ENCODE measurements at regions not wholly inside any gene's neighbourhood (a gene's known extent, or its start where the extent isn't known, plus 50 kb on each side); places are given as distances from the start of the nearest gene placed in this dataset.

DNA sequence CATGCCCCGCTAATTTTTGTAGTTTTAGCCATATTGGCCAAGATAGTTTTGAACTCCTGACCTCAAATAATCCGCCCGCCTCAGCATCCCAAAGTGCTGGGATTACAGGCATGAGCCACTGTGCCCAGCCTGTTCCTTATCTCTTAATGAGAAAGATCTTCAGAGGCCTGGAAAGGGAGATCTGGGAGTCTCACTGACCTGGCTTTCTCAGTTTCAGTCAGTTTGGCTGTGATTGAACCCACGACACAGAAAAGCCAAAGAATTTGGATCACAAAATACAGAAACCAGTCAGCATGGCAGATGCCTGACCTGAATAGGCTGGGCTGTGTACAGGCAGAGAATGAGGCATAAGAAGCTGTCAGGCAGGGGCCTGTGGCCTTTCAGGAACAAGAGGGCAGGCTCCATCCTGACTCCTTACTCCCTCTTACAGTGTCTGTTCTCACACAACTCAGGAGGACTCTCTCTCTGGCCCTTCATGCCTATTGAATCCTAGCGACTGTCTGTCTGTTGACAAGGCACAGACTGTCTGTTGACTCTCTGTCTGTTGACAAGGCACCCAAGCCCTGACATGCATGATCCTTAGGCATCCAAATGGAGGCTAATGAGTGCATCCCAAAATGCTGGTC, 366.5 kb upstream of the CCDC196 start:
- no peak overlapping the region for H3K56ac ChIP-seq (ENCODE audit: extremely low read depth, insufficient read depth, low read length)
- H3K4ac ChIP-seq (ENCODE audit: low read depth, low read length) = no peak overlapping the region
- H3K27ac ChIP-seq (ENCODE audit: insufficient read depth, low read length) = no peak overlapping the region
- no peak overlapping the region for H3K18ac ChIP-seq (ENCODE audit: low read depth, low read length)
- BruUV-seq (replicated peaks) = no TSS peak
- H3K36me3 ChIP-seq (ENCODE audit: control insufficient read depth, insufficient read depth, low read length) = no peaks in the 10 kb centered on the region
- no peaks in the 10 kb centered on the region for H3K9me1 ChIP-seq (ENCODE audit: insufficient read depth, low read length)
- ATAC-seq (ENCODE audit: low read depth) = no peak
- H4K20me1 ChIP-seq (ENCODE audit: insufficient read depth, low read length) = no peaks in the 10 kb centered on the region
- H2AK5ac ChIP-seq (ENCODE audit: low read depth, low read length) = no peak overlapping the region
- DNase-seq = no peak
- no peak overlapping the region for H2BK5ac ChIP-seq (ENCODE audit: low read depth, low read length, poor library complexity, severe bottlenecking)
- H2BK120ac ChIP-seq (ENCODE audit: low read depth, low read length) = no peak overlapping the region
- dilution Hi-C loops (cut with HindIII; ENCODE audit: low sequenced_read_pairs, unreplicated experiment) = no loop called here
- H2AK9ac ChIP-seq (replicated peaks; ENCODE audit: low read depth, low read length, poor library complexity) = no peak overlapping the region
- H3K23ac ChIP-seq (ENCODE audit: low read depth, low read length) = no peak overlapping the region
- ChIA-PET POLR2A (ENCODE audit: unreplicated experiment) (no interaction called here), CTCF (no interaction called here)
- H3K9ac ChIP-seq (ENCODE audit: low read depth, low read length) = no peak overlapping the region
- no peak overlapping the region for H2AFZ ChIP-seq (replicated peaks; ENCODE audit: low read length, poor library complexity)
- no peak overlapping the region for H3K4me2 ChIP-seq (ENCODE audit: low read depth, low read length)
- 71% methylated on average over 4 of the region's 5 CpGs; no CpG with 5 or more reads in 1 of the 2 experiments for WGBS, 2 experiments (ENCODE audit: extremely low coverage in 2 of 2, insufficient read length in 1 of 2)
- intact Hi-C loops (cut with micrococcal nuclease) = no loop called here
- H3K27me3 ChIP-seq (ENCODE audit: control insufficient read depth, insufficient read depth, low read length) = no peaks in the 10 kb centered on the region
- no peak overlapping the region for H4K8ac ChIP-seq (ENCODE audit: low read depth in 2 of 2, low read length in 2 of 2)
- in situ Hi-C loops (cut with MboI; ENCODE audit: low sequenced_read_pairs) = no loop called here
- H3K4me3 ChIP-seq (ENCODE audit: insufficient read depth, low read depth, low read length) = no peak overlapping the region
- no peak overlapping the region for H2BK20ac ChIP-seq (ENCODE audit: low read depth, low read length)
- no peak overlapping the region for H4K91ac ChIP-seq (ENCODE audit: insufficient read depth, low read depth, low read length)
- TF ChIP-seq CEBPB (IDR thresholded peaks at IDR 0.05; ENCODE audit: low read depth, low read length) (no peak), MAFK (IDR thresholded peaks at IDR 0.05; ENCODE audit: low read depth, low read length) (no peak), RFX5 (IDR thresholded peaks at IDR 0.05; ENCODE audit: low read depth, low read length) (no peak), NFE2L2 (IDR thresholded peaks at IDR 0.05; ENCODE audit: low read depth, low read length) (no peak), FOS (IDR thresholded peaks at IDR 0.05; ENCODE audit: low read depth, low read length) (no peak), CHD1 (IDR thresholded peaks at IDR 0.05; ENCODE audit: low read depth, low read length) (no peak), MXI1 (IDR thresholded peaks at IDR 0.05; ENCODE audit: borderline replicate concordance, low read depth, low read length) (no peak), POLR2A (IDR thresholded peaks at IDR 0.05; ENCODE audit: low read depth, low read length) (no peak), BHLHE40 (IDR thresholded peaks at IDR 0.05; ENCODE audit: low read depth, low read length) (no peak)
- TF ChIP-seq, protein P1, sequence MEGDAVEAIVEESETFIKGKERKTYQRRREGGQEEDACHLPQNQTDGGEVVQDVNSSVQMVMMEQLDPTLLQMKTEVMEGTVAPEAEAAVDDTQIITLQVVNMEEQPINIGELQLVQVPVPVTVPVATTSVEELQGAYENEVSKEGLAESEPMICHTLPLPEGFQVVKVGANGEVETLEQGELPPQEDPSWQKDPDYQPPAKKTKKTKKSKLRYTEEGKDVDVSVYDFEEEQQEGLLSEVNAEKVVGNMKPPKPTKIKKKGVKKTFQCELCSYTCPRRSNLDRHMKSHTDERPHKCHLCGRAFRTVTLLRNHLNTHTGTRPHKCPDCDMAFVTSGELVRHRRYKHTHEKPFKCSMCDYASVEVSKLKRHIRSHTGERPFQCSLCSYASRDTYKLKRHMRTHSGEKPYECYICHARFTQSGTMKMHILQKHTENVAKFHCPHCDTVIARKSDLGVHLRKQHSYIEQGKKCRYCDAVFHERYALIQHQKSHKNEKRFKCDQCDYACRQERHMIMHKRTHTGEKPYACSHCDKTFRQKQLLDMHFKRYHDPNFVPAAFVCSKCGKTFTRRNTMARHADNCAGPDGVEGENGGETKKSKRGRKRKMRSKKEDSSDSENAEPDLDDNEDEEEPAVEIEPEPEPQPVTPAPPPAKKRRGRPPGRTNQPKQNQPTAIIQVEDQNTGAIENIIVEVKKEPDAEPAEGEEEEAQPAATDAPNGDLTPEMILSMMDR (conservative IDR thresholded peaks at IDR 0.05; ENCODE audit: low read depth, low read length) = no peak
- TF ChIP-seq, protein P2, sequence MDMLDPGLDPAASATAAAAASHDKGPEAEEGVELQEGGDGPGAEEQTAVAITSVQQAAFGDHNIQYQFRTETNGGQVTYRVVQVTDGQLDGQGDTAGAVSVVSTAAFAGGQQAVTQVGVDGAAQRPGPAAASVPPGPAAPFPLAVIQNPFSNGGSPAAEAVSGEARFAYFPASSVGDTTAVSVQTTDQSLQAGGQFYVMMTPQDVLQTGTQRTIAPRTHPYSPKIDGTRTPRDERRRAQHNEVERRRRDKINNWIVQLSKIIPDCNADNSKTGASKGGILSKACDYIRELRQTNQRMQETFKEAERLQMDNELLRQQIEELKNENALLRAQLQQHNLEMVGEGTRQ (IDR thresholded peaks at IDR 0.05; ENCODE audit: low read depth, low read length) = no peak
- TF ChIP-seq, protein P3, sequence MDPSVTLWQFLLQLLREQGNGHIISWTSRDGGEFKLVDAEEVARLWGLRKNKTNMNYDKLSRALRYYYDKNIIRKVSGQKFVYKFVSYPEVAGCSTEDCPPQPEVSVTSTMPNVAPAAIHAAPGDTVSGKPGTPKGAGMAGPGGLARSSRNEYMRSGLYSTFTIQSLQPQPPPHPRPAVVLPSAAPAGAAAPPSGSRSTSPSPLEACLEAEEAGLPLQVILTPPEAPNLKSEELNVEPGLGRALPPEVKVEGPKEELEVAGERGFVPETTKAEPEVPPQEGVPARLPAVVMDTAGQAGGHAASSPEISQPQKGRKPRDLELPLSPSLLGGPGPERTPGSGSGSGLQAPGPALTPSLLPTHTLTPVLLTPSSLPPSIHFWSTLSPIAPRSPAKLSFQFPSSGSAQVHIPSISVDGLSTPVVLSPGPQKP (IDR thresholded peaks at IDR 0.05; ENCODE audit: borderline replicate concordance, low read depth, low read length) = no peak
- H3K79me1 ChIP-seq (ENCODE audit: low read depth in 1 of 2, low read length in 2 of 2) = no peaks in the 10 kb centered on the region
- H2BK15ac ChIP-seq (ENCODE audit: low read depth, low read length) = no peak overlapping the region
- H3K9me3 ChIP-seq (ENCODE audit: control insufficient read depth, insufficient read depth, low read length) = peaks cover 11% of the 10 kb centered on the region
- H3K4me1 ChIP-seq (ENCODE audit: control insufficient read depth, insufficient read depth, low read length) = no peaks in the 10 kb centered on the region
- H3K14ac ChIP-seq (replicated peaks; ENCODE audit: low read depth, low read length) = no peak overlapping the region
- no peak overlapping the region for H4K5ac ChIP-seq (ENCODE audit: low read depth, low read length)
